Upper lobe of left lung (tissue), 6 donors: ENCODE measurements at regions not wholly inside any gene's neighbourhood (a gene's known extent, or its start where the extent isn't known, plus 50 kb on each side); places are given as distances from the start of the nearest gene placed in this dataset.

Experiments
- ATAC-seq, 2 donors: fragments of 200-7000 bp; cut with Tn5 transposase; one replicate each; pipeline ENCODE4 v1.9.1; 2022; ENCODE audit warnings: mild to moderate bottlenecking in 2 of 2, moderate library complexity in 2 of 2; ENCODE audit not compliant: low FRiP score in 2 of 2
- DNase-seq, 2 donors: peaks; one replicate each; pipeline ENCODE4 v3.0.0-alpha.2; 2019 to 2020
- H3K27ac ChIP-seq, 4 donors: fragments of 200-600 bp; sonication (generic); one replicate each; pipeline ENCODE4 v1.5.1; 2016 to 2019
- H3K27me3 ChIP-seq, 4 donors: fragments of 200-600 bp; sonication (generic); one replicate each; pipeline ENCODE4 v1.5.1; 2017 to 2019
- H3K36me3 ChIP-seq, 4 donors: fragments of 200-600 bp; sonication (generic); one replicate each; pipeline ENCODE4 v1.5.1; 2016 to 2019
- H3K4me1 ChIP-seq, 4 donors: fragments of 200-600 bp; sonication (generic); one replicate each; pipeline ENCODE4 v1.5.1; 2018 to 2019
- H3K4me3 ChIP-seq, 4 donors: fragments of 200-600 bp; sonication (generic); one replicate each; pipeline ENCODE4 v1.5.1; 2017 to 2019; ENCODE audit warnings: mild to moderate bottlenecking in 2 of 4, moderate library complexity in 1 of 4
- H3K9me3 ChIP-seq, 4 donors: fragments of 200-600 bp; sonication (generic); one replicate each; pipeline ENCODE4 v1.5.1; 2018 to 2019
- CTCF ChIP-seq, 6 experiments: fragments of 450-650 bp in 4 of 6; fragments of 200-600 bp in 2 of 6; sonication (generic) in 2 of 6; IDR thresholded peaks; one replicate each; pipeline ENCODE4 v1.5.1; 2016 to 2019; ENCODE audit warnings: antibody characterized with exemption in 6 of 6
- EP300 ChIP-seq, 4 donors: sonication (generic); formaldehyde crosslinking; IDR thresholded peaks; one replicate each; pipeline ENCODE4 v1.5.1; 2017; ENCODE audit warnings: antibody characterized with exemption in 4 of 4, control low read depth in 2 of 4
- POLR2A ChIP-seq, 4 donors: fragments of 450-650 bp; IDR thresholded peaks; one replicate each; pipeline ENCODE4 v1.5.1; 2016 to 2017; ENCODE audit warnings: antibody characterized with exemption in 4 of 4, mild to moderate bottlenecking in 2 of 4
- POLR2AphosphoS5 ChIP-seq, 2 donors: sonication (generic); formaldehyde crosslinking; IDR thresholded peaks; one replicate each; pipeline ENCODE4 v1.5.1; 2017; ENCODE audit warnings: antibody characterized with exemption in 2 of 2
- WGBS, 2 donors: methylation state at CpG; one replicate each; pipeline ENCODE4 v1.1.5; 2017 to 2018; 5-methylcytosine and 5-hydroxymethylcytosine counted together
- donor health status: DM: no; HTN: no; CAD: no; lungs with moderate emphysema.
- donor health status: DM: no; HTN: yes; CAD: no; lungs with severe emphysema.

GRCh38 chr5:72599519-72600370 lies 92.5 kb upstream of the ZNF366 start:
- Histone ChIP-seq H3K36me3 (no peaks in the 10 kb centered on the region), H3K27ac (peak overlapping the region; percentile 17 to 66 (median 52)), H3K27me3 (no peaks in the 10 kb centered on the region), H3K9me3 (no peaks in the 10 kb centered on the region), H3K4me1 (peaks cover 0 to 7% (median 4%) of the 10 kb centered on the region in 4 donors), H3K4me3 (no peak overlapping the region)
- DNase-seq (no peak), ATAC-seq (peak in 1 of 2 donors; percentile 20)
- no peak for TF ChIP-seq CTCF (IDR thresholded peaks at IDR 0.05)
- WGBS, 2 donors, result 70 to 76% methylated on average over 4 to 5 of the region's 5 CpGs

GRCh38 chr5:72599065-72599433 lies 91.8 kb upstream of the ZNF366 start:
- no peaks in the 10 kb centered on the region for H3K9me3 ChIP-seq
- no peaks in the 10 kb centered on the region for H3K36me3 ChIP-seq
- ATAC-seq, result no peak
- H3K4me3 ChIP-seq, result no peak overlapping the region
- peak overlapping the region in 2 of 4 donors; percentile 61 to 66 for H3K27ac ChIP-seq
- H3K4me1 ChIP-seq, result peaks cover 0 to 7% (median 4%) of the 10 kb centered on the region in 4 donors
- DNase-seq, result no peak
- 86 to 91% methylated on average over 2 of the region's 2 CpGs for WGBS, 2 donors
- TF ChIP-seq POLR2A (IDR thresholded peaks at IDR 0.05), result no peak
- no peak for TF ChIP-seq EP300 (IDR thresholded peaks at IDR 0.05)
- TF ChIP-seq POLR2AphosphoS5 (IDR thresholded peaks at IDR 0.05), result no peak
- no peak for TF ChIP-seq CTCF (IDR thresholded peaks at IDR 0.05)
- H3K27me3 ChIP-seq, result no peaks in the 10 kb centered on the region

- Histone ChIP-seq H3K9me3 (no peaks in the 10 kb centered on the region), H3K27me3 (no peaks in the 10 kb centered on the region), H3K4me3 (no peak overlapping the region), H3K27ac (peak overlapping the region in 3 of 4 donors; percentile 29 to 66 (median 61)), H3K36me3 (no peaks in the 10 kb centered on the region), H3K4me1 (peaks cover 0 to 7% (median 4%) of the 10 kb centered on the region in 4 donors)
- ATAC-seq, result peak in 1 of 2 donors; percentile 27
- TF ChIP-seq POLR2AphosphoS5 (IDR thresholded peaks at IDR 0.05) (peak in 1 of 2 donors; percentile 58), EP300 (IDR thresholded peaks at IDR 0.05) (peak in 1 of 4 donors; percentile 38), POLR2A (IDR thresholded peaks at IDR 0.05) (peak in 1 of 4 donors; percentile 21), CTCF (IDR thresholded peaks at IDR 0.05) (no peak)
- DNase-seq, result no peak
- 53 to 83% methylated on average over 5 of the region's 5 CpGs for WGBS, 2 donors
Measured at GRCh38 chr5:72598401-72599064, 91.3 kb upstream of the ZNF366 start.

GRCh38 chr5:72597456-72597948 lies 90.3 kb upstream of the ZNF366 start:
- Histone ChIP-seq H3K36me3 (no peaks in the 10 kb centered on the region), H3K4me1 (peaks cover 0 to 7% (median 4%) of the 10 kb centered on the region in 4 donors), H3K4me3 (no peak overlapping the region), H3K9me3 (no peaks in the 10 kb centered on the region), H3K27me3 (no peaks in the 10 kb centered on the region), H3K27ac (peak overlapping the region in 1 of 4 donors; percentile 66)
- DNase-seq, result no peak
- ATAC-seq, result peak in 1 of 2 donors; percentile 77
- TF ChIP-seq POLR2A (IDR thresholded peaks at IDR 0.05) (no peak), CTCF (IDR thresholded peaks at IDR 0.05) (no peak), POLR2AphosphoS5 (IDR thresholded peaks at IDR 0.05) (no peak), EP300 (IDR thresholded peaks at IDR 0.05) (no peak)
- 51 to 58% methylated on average over 5 of the region's 5 CpGs for WGBS, 2 donors
